ENCODE measurements at regions not wholly inside any gene's neighbourhood (a gene's known extent, or its start where the extent isn't known, plus 50 kb on each side); places are given as distances from the start of the nearest gene placed in this dataset.

DNA sequence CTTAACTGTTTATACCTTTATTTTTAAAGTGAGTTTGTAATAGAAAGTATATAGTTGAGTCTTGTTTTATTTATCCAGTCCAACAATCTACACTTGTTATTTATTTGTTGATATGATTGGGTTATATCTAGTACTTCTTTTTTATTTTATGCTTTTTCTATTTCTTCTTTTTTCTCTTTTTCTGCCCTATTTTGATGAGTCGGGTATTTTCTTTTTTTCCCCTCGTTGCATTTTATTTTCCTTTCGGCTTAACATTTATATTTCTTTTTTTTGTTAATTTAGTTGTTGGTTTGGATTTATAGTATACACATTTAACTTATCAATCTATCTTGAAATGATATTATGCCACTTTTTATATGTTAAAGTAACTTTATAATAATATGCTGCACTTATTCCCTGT is 111.7 kb upstream of the IZUMO3 start:
- TF ChIP-seq, protein P1, sequence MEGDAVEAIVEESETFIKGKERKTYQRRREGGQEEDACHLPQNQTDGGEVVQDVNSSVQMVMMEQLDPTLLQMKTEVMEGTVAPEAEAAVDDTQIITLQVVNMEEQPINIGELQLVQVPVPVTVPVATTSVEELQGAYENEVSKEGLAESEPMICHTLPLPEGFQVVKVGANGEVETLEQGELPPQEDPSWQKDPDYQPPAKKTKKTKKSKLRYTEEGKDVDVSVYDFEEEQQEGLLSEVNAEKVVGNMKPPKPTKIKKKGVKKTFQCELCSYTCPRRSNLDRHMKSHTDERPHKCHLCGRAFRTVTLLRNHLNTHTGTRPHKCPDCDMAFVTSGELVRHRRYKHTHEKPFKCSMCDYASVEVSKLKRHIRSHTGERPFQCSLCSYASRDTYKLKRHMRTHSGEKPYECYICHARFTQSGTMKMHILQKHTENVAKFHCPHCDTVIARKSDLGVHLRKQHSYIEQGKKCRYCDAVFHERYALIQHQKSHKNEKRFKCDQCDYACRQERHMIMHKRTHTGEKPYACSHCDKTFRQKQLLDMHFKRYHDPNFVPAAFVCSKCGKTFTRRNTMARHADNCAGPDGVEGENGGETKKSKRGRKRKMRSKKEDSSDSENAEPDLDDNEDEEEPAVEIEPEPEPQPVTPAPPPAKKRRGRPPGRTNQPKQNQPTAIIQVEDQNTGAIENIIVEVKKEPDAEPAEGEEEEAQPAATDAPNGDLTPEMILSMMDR (conservative IDR thresholded peaks at IDR 0.05 in 1 of 2, IDR thresholded peaks at IDR 0.05 in 1 of 2; ENCODE audit: low read depth in 1 of 2, low read length in 2 of 2), result no peak
- no peak for TF ChIP-seq EZH2 (IDR thresholded peaks at IDR 0.05; ENCODE audit: low read length, missing control alignments)
